Neuronal stem cell (in vitro differentiated cells): ENCODE measurements at regions not wholly inside any gene's neighbourhood (a gene's known extent, or its start where the extent isn't known, plus 50 kb on each side); places are given as distances from the start of the nearest gene placed in this dataset.

Source experiments
- DNase-seq: peaks from one replicate; pipeline ENCODE4 v3.0.0-alpha.2; 2013; ENCODE audit warnings: low spot score
- H2AFZ ChIP-seq: one replicate; pipeline ENCODE4 v1.6.1; 2013; ENCODE audit warnings: mild to moderate bottlenecking, low read length, inconsistent platforms
- H2AK5ac ChIP-seq: 2 replicates; pipeline ENCODE4 v1.6.1; 2013; ENCODE audit warnings: low read depth, mild to moderate bottlenecking, inconsistent platforms, low read length, moderate library complexity, mixed read lengths
- H2BK120ac ChIP-seq: 2 replicates; pipeline ENCODE4 v1.6.1; 2013; ENCODE audit warnings: low read depth, mild to moderate bottlenecking, inconsistent platforms, low read length, moderate library complexity, mixed read lengths
- H2BK12ac ChIP-seq: one replicate; pipeline ENCODE4 v1.6.1; 2013; ENCODE audit warnings: low read length, inconsistent platforms
- H2BK15ac ChIP-seq: 2 replicates; pipeline ENCODE4 v1.6.1; 2013; ENCODE audit warnings: mild to moderate bottlenecking, low read length, inconsistent platforms, mixed read lengths
- H2BK5ac ChIP-seq: one replicate; pipeline ENCODE4 v1.6.1; 2013; ENCODE audit warnings: inconsistent platforms, mild to moderate bottlenecking, low read length, moderate library complexity
- H3K14ac ChIP-seq: one replicate; pipeline ENCODE4 v1.6.1; 2013; ENCODE audit warnings: low read length, inconsistent platforms
- H3K18ac ChIP-seq: 2 replicates; pipeline ENCODE4 v1.6.1; 2013; ENCODE audit warnings: low read length, inconsistent platforms
- H3K23ac ChIP-seq: 2 replicates; pipeline ENCODE4 v1.6.1; 2013; ENCODE audit warnings: low read depth, mild to moderate bottlenecking, mixed read lengths, low read length, inconsistent platforms; ENCODE audit not compliant: poor library complexity
- H3K27ac ChIP-seq: replicated peaks from 3 replicates; pipeline ENCODE4 v1.5.1; 2013; ENCODE audit warnings: low read length, inconsistent platforms
- H3K27me3 ChIP-seq, 3 experiments: 2 replicates each; pipeline ENCODE4 v1.6.1; 2013; ENCODE audit warnings: low read length in 3 of 3, mild to moderate bottlenecking in 2 of 3, inconsistent platforms in 1 of 3, low read depth in 1 of 3, mixed read lengths in 1 of 3, moderate library complexity in 1 of 3; ENCODE audit not compliant: control insufficient read depth in 3 of 3, insufficient read depth in 3 of 3
- H3K36me3 ChIP-seq, 2 donors: replicated peaks in 1 of 2; 2 replicates each; pipeline ENCODE4 v1.6.1; 2013; ENCODE audit warnings: low read length in 2 of 2; ENCODE audit not compliant: control insufficient read depth in 2 of 2, insufficient read depth in 2 of 2
- H3K4ac ChIP-seq: 2 replicates; pipeline ENCODE4 v1.6.1; 2013; ENCODE audit warnings: inconsistent platforms, mild to moderate bottlenecking, low read length, moderate library complexity
- H3K4me1 ChIP-seq, 2 donors: 1 replicate in 1 of 2; 2 replicates in 1 of 2; pipeline ENCODE4 v1.6.1; 2013; ENCODE audit warnings: low read length in 2 of 2, low read depth in 1 of 2; ENCODE audit not compliant: control insufficient read depth in 2 of 2, insufficient read depth in 1 of 2
- H3K4me2 ChIP-seq: one replicate; pipeline ENCODE4 v1.6.1; 2013; ENCODE audit warnings: mild to moderate bottlenecking, low read length, inconsistent platforms; ENCODE audit not compliant: insufficient read depth, poor library complexity, severe bottlenecking
- H3K4me3 ChIP-seq, 2 donors: 2 replicates each; pipeline ENCODE4 v1.5.1; 2013; ENCODE audit warnings: low read length in 2 of 2, mild to moderate bottlenecking in 2 of 2, inconsistent platforms in 1 of 2, moderate library complexity in 1 of 2
- H3K79me1 ChIP-seq: one replicate; pipeline ENCODE4 v1.6.1; 2013; ENCODE audit warnings: low read depth, mild to moderate bottlenecking, inconsistent platforms, low read length, moderate library complexity
- H3K9ac ChIP-seq: one replicate; pipeline ENCODE4 v1.6.1; 2013; ENCODE audit warnings: mild to moderate bottlenecking, low read depth, low read length, inconsistent platforms; ENCODE audit not compliant: poor library complexity
- H3K9me3 ChIP-seq, 2 donors: replicated peaks in 1 of 2; 2 replicates each; pipeline versions ENCODE3 to v1.6.1; 2013; ENCODE audit warnings: low read length in 2 of 2, mild to moderate bottlenecking in 2 of 2, inconsistent platforms in 1 of 2, low read depth in 1 of 2, mixed read lengths in 1 of 2, moderate library complexity in 1 of 2; ENCODE audit not compliant: control insufficient read depth in 2 of 2, insufficient read depth in 1 of 2
- H4K8ac ChIP-seq: one replicate; pipeline ENCODE4 v1.6.1; 2013; ENCODE audit warnings: low read depth, mild to moderate bottlenecking, inconsistent platforms, low read length, moderate library complexity
- H4K91ac ChIP-seq: one replicate; pipeline ENCODE4 v1.6.1; 2013; ENCODE audit warnings: low read length, low read depth, mild to moderate bottlenecking, inconsistent platforms; ENCODE audit not compliant: poor library complexity
- WGBS, 2 donors: extraction: QIAGEN DNeasy Blood & Tissue Kit; methylation state at CpG; one replicate each; pipeline ENCODE4 v1.1.7; 2013; ENCODE audit warnings: missing lambda C conversion rate in 2 of 2, mixed read lengths in 1 of 2; ENCODE audit not compliant: insufficient read length in 2 of 2, insufficient replicate concordance in 1 of 2; ENCODE audit errors: extremely low coverage in 2 of 2; 5-methylcytosine and 5-hydroxymethylcytosine counted together

- no peak overlapping the region for H4K8ac ChIP-seq
- peak overlapping the region; percentile 47 for H4K91ac ChIP-seq
- H2AFZ ChIP-seq = no peak overlapping the region
- H2BK12ac ChIP-seq = peak overlapping the region; percentile 16
- no peak overlapping the region for H3K27ac ChIP-seq
- H3K4me2 ChIP-seq = no peak overlapping the region
- no peak for DNase-seq
- no peak overlapping the region for H2BK120ac ChIP-seq
- WGBS, 2 donors = no CpG with 5 or more reads among the region's 4 CpGs
- peaks cover 0 to 2% of the 10 kb centered on the region in 2 donors for H3K9me3 ChIP-seq
- H3K4me1 ChIP-seq = peaks cover 0 to 11% of the 10 kb centered on the region in 2 donors
- H3K36me3 ChIP-seq = no peaks in the 10 kb centered on the region
- no peak overlapping the region for H2AK5ac ChIP-seq
- H3K14ac ChIP-seq = no peak overlapping the region
- H3K18ac ChIP-seq = peak overlapping the region; percentile 31
- peak overlapping the region; percentile 30 for H2BK5ac ChIP-seq
- no peak overlapping the region for H3K9ac ChIP-seq
- H3K23ac ChIP-seq = no peak overlapping the region
- H3K79me1 ChIP-seq = no peaks in the 10 kb centered on the region
- H2BK15ac ChIP-seq = peak overlapping the region; percentile 3
- H3K27me3 ChIP-seq = no peaks in the 10 kb centered on the region
- no peak overlapping the region for H3K4me3 ChIP-seq
- H3K4ac ChIP-seq = no peak overlapping the region
Observed at GRCh38 chr15:27696530-27696929, 402.6 kb downstream of the OCA2 start.

- H2AFZ ChIP-seq = no peak overlapping the region
- no peak overlapping the region for H3K4ac ChIP-seq
- H3K23ac ChIP-seq = no peak overlapping the region
- peaks cover 0 to 2% of the 10 kb centered on the region in 2 donors for H3K9me3 ChIP-seq
- no CpG with 5 or more reads among the region's 2 CpGs for WGBS, 2 donors
- H2BK5ac ChIP-seq = no peak overlapping the region
- no peak overlapping the region for H3K14ac ChIP-seq
- no peak overlapping the region for H2BK120ac ChIP-seq
- H3K18ac ChIP-seq = peak overlapping the region; percentile 9
- no peak overlapping the region for H2BK15ac ChIP-seq
- no peak overlapping the region for H3K4me3 ChIP-seq
- no peak overlapping the region for H3K4me2 ChIP-seq
- no peak overlapping the region for H2AK5ac ChIP-seq
- H4K91ac ChIP-seq = peak overlapping the region; percentile 41
- peaks cover 0 to 11% of the 10 kb centered on the region in 2 donors for H3K4me1 ChIP-seq
- H3K36me3 ChIP-seq = no peaks in the 10 kb centered on the region
- no peak overlapping the region for H3K27ac ChIP-seq
- H3K27me3 ChIP-seq = no peaks in the 10 kb centered on the region
- H3K9ac ChIP-seq = no peak overlapping the region
- peak overlapping the region; percentile 16 for H2BK12ac ChIP-seq
- H3K79me1 ChIP-seq = no peaks in the 10 kb centered on the region
- DNase-seq = no peak
- no peak overlapping the region for H4K8ac ChIP-seq
Observed at GRCh38 chr15:27695726-27696125, 403.4 kb downstream of the OCA2 start.

GRCh38 chr15:27694506-27695087 lies 404.5 kb downstream of the OCA2 start:
- no peak overlapping the region for H2BK120ac ChIP-seq
- no peaks in the 10 kb centered on the region for H3K36me3 ChIP-seq
- no CpG with 5 or more reads among the region's 6 CpGs for WGBS, 2 donors
- no peaks in the 10 kb centered on the region for H3K79me1 ChIP-seq
- no peak overlapping the region for H2BK12ac ChIP-seq
- no peak overlapping the region for H3K4me2 ChIP-seq
- peaks cover 0 to 9% of the 10 kb centered on the region in 2 donors for H3K4me1 ChIP-seq
- H3K27me3 ChIP-seq = no peaks in the 10 kb centered on the region
- peaks cover 0 to 2% of the 10 kb centered on the region in 2 donors for H3K9me3 ChIP-seq
- H2BK5ac ChIP-seq = no peak overlapping the region
- no peak for DNase-seq
- no peak overlapping the region for H3K14ac ChIP-seq
- no peak overlapping the region for H3K23ac ChIP-seq
- H2BK15ac ChIP-seq = no peak overlapping the region
- H4K91ac ChIP-seq = no peak overlapping the region
- H3K27ac ChIP-seq = peak overlapping the region; percentile 20
- H4K8ac ChIP-seq = no peak overlapping the region
- H2AFZ ChIP-seq = peak overlapping the region; percentile 53
- no peak overlapping the region for H3K9ac ChIP-seq
- H3K4me3 ChIP-seq = no peak overlapping the region
- H3K18ac ChIP-seq = no peak overlapping the region
- H2AK5ac ChIP-seq = no peak overlapping the region
- no peak overlapping the region for H3K4ac ChIP-seq

GRCh38 chr15:27693280-27693679 lies 405.8 kb downstream of the OCA2 start:
- DNase-seq = no peak
- Histone ChIP-seq H2BK5ac (no peak overlapping the region), H2AFZ (no peak overlapping the region), H3K23ac (no peak overlapping the region), H4K8ac (no peak overlapping the region), H2BK15ac (no peak overlapping the region), H3K14ac (no peak overlapping the region), H2AK5ac (peak overlapping the region; percentile 53), H2BK120ac (peak overlapping the region; percentile 70), H3K4ac (peak overlapping the region; percentile 30), H3K9me3 (peaks cover 0 to 2% of the 10 kb centered on the region in 2 donors), H4K91ac (no peak overlapping the region), H3K4me3 (no peak overlapping the region), H3K4me1 (peaks cover 0 to 8% of the 10 kb centered on the region in 2 donors), H3K79me1 (no peaks in the 10 kb centered on the region), H3K27ac (no peak overlapping the region), H3K9ac (no peak overlapping the region), H3K4me2 (no peak overlapping the region), H2BK12ac (peak overlapping the region; percentile 86), H3K18ac (peak overlapping the region; percentile 69), H3K27me3 (no peaks in the 10 kb centered on the region), H3K36me3 (no peaks in the 10 kb centered on the region)
- no CpG with 5 or more reads among the region's 2 CpGs for WGBS, 2 donors
